ENCODE measurements at regions not wholly inside any gene's neighbourhood (a gene's known extent, or its start where the extent isn't known, plus 50 kb on each side); places are given as distances from the start of the nearest gene placed in this dataset.

- FAIRE-seq, result no peak
Observed at GRCh38 chr10:9097991-9098306, 1043.5 kb downstream of the GATA3 start.

More at GRCh38 chr10:9097991-9098306, 1043.5 kb downstream of the GATA3 start:
- no peaks in the 10 kb centered on the region for H3K36me3 ChIP-seq (ENCODE audit: control insufficient read depth in 2 of 2, extremely low read depth in 1 of 2, insufficient read depth in 2 of 2, low read length in 2 of 2)
- TF ChIP-seq POLR2A (IDR thresholded peaks at IDR 0.05; ENCODE audit: low read depth, low read length) (no peak), MYC (IDR thresholded peaks at IDR 0.05; ENCODE audit: low read depth, low read length) (no peak), MAX (IDR thresholded peaks at IDR 0.05; ENCODE audit: insufficient read depth, insufficient read length) (no peak), JUN (IDR thresholded peaks at IDR 0.05; ENCODE audit: borderline replicate concordance, insufficient read depth, insufficient read length, low read depth) (no peak), POLR2AphosphoS5 (IDR thresholded peaks at IDR 0.05; ENCODE audit: insufficient read depth, low read depth, low read length) (no peak), GATA2 (IDR thresholded peaks at IDR 0.05; ENCODE audit: insufficient read depth, insufficient read length, low read depth, low read length) (no peak), FOS (IDR thresholded peaks at IDR 0.05; ENCODE audit: borderline replicate concordance, insufficient read depth, low read length) (no peak), CTCF (IDR thresholded peaks at IDR 0.05; ENCODE audit: extremely low read depth in 1 of 2, insufficient read depth in 1 of 2, low read depth in 1 of 2, low read length in 2 of 2) (no peak), EZH2 (IDR thresholded peaks at IDR 0.05; ENCODE audit: borderline replicate concordance, low read depth, low read length, severe bottlenecking) (no peak)
- intact Hi-C loops (cut with micrococcal nuclease) (no loop called here), dilution Hi-C loops (cut with MboI; ENCODE audit: extremely low pct_ligation_motif_present, low sequenced_read_pairs) (no loop called here)
- no peaks in the 10 kb centered on the region for H4K20me1 ChIP-seq (replicated peaks; ENCODE audit: control insufficient read depth, extremely low read depth, insufficient read depth, low read length)
- no peak overlapping the region for H3K27ac ChIP-seq (ENCODE audit: insufficient read depth, low read depth, low read length)
- no peaks in the 10 kb centered on the region for H3K9me1 ChIP-seq (replicated peaks; ENCODE audit: control insufficient read depth, extremely low read depth, insufficient read depth, low read length)
- H3K79me2 ChIP-seq (ENCODE audit: control insufficient read depth, insufficient read depth, low read length), result no peaks in the 10 kb centered on the region
- H3K9ac ChIP-seq (replicated peaks; ENCODE audit: extremely low read depth, insufficient read depth, low read length), result no peak overlapping the region
- H3K27me3 ChIP-seq (ENCODE audit: control insufficient read depth in 2 of 2, insufficient read depth in 2 of 2, low read length in 2 of 2), result no peaks in the 10 kb centered on the region
- ChIA-PET CTCF (no interaction called here), POLR2A (no interaction called here)
- H2AFZ ChIP-seq (ENCODE audit: low read depth, low read length), result no peak overlapping the region
- H3K4me1 ChIP-seq (ENCODE audit: control insufficient read depth, extremely low read depth, insufficient read depth, low read length), result no peaks in the 10 kb centered on the region
- no peak overlapping the region for H3K4me3 ChIP-seq (replicated peaks in 1 of 3; ENCODE audit: insufficient read depth in 1 of 3, low read depth in 1 of 3, low read length in 3 of 3)
- no peak for DNase-seq (ENCODE audit: low read depth, low spot score)
- no peaks in the 10 kb centered on the region for H3K9me3 ChIP-seq (replicated peaks; ENCODE audit: control insufficient read depth, insufficient read depth, low read length)
- H3K4me2 ChIP-seq (ENCODE audit: insufficient read depth, low read length), result no peak overlapping the region
- BruUV-seq (replicated peaks), result no TSS peak

Measured in endothelial cell of umbilical vein (primary cell).